ENCODE measurements at regions not wholly inside any gene's neighbourhood (a gene's known extent, or its start where the extent isn't known, plus 50 kb on each side); places are given as distances from the start of the nearest gene placed in this dataset.
"Not testable (repeated sequence)": the region's sequence is repeated elsewhere in the genome, so short reads cannot be mapped to it uniquely, and the experiment has no call there.

DNA sequence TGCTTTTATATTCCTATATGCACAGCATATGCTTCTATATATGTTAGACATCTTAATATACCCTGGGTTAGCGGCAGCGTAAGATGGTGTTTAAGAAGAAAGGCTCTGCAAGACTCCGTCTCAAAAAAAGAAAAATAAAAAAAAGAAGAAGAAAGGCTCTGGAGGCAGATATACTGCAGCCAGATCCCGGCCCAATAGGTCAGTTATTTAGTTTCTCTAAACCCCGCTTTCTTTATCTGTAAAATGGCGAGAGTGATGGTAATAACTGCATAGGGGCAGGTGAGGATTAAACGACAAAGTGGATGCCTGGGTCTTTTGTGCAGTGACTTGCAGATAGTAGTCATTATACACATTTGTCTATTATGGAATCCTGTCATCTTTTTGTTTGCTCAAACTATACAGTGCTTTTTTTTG lies 115.2 kb downstream of the NAA11 start:
- intact Hi-C loops (cut with micrococcal nuclease) = no loop called here
- H3K27me3 Mint-ChIP-seq (ENCODE audit: insufficient read depth) = no peaks in the 10 kb centered on the region
- H3K36me3 Mint-ChIP-seq (ENCODE audit: low read depth) = no peaks in the 10 kb centered on the region
- H3K9me3 Mint-ChIP-seq = no peaks in the 10 kb centered on the region
- H3K27ac Mint-ChIP-seq = no peak overlapping the region
- DNase-seq (ENCODE audit: low spot score) = no peak
- H3K4me1 Mint-ChIP-seq (ENCODE audit: low read depth) = no peaks in the 10 kb centered on the region
- no peak overlapping the region for H3K4me3 Mint-ChIP-seq

DNA sequence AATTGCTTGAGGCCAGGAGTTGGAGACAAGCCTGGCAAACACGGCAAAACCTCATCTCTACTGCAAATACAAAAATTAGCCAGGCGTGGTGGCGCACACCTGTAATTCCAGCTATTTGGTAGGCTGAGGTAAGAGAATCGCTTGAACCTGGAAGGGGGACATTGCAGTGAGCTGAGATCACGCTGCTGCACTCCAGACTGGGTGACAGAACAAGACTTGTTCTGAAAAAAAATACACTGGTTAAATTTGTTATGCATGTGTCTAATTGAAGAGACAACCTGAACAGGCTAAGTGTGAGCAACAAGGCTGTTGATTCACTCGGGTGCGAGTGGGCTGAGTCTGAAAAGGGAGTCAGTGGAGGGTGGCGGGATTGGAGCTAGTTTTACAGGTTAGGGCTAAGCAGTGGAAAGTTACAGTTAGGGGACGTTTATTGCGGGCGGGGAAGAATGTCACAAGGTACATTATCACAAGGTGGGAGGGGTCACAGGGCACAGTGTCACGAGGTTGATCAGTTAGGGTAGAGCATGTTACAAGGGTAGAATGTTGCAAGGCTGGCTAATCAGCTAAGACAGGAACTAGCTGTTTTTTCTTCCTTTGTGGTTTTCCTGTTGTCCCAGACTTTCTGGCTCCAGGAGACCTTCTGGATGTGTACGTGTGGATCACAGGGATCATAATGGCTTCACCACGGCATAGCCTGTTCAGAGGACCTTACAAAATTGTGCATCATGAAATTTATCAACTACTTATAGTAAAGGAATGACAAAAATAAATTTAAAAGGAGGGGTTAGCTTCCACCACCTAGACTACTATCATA lies 115.8 kb downstream of the NAA11 start:
- no peak overlapping the region for H3K27ac Mint-ChIP-seq
- no peaks in the 10 kb centered on the region for H3K36me3 Mint-ChIP-seq (ENCODE audit: low read depth)
- no peaks in the 10 kb centered on the region for H3K27me3 Mint-ChIP-seq (ENCODE audit: insufficient read depth)
- H3K9me3 Mint-ChIP-seq = no peaks in the 10 kb centered on the region
- DNase-seq (ENCODE audit: low spot score) = no peak
- intact Hi-C loops (cut with micrococcal nuclease) = no loop called here
- no peak overlapping the region for H3K4me3 Mint-ChIP-seq
- no peaks in the 10 kb centered on the region for H3K4me1 Mint-ChIP-seq (ENCODE audit: low read depth)

DNA sequence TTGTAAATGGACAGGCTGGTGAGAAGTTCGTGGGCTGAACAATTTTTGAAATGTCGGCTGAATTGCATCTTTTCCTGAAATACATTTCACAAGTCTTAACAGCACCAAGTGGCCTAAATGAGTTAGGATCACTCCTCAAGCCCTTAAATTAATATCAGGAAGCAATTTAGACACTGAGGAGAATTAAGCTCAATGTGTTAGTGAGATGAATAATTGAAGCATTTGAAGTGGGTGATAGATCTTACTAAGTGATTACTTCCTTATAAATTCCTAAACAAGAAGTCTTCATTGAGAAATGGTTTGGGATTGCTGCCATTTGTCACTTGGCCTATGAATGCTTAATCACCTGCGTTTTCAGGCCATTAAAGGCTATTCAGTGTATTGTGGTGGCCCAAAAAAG lies 116.8 kb downstream of the NAA11 start:
- Mint-ChIP-seq H3K9me3 (no peaks in the 10 kb centered on the region), H3K4me1 (ENCODE audit: low read depth) (no peaks in the 10 kb centered on the region), H3K4me3 (no peak overlapping the region), H3K27ac (no peak overlapping the region), H3K36me3 (ENCODE audit: low read depth) (no peaks in the 10 kb centered on the region), H3K27me3 (ENCODE audit: insufficient read depth) (no peaks in the 10 kb centered on the region)
- intact Hi-C loops (cut with micrococcal nuclease) = no loop called here
- no peak for DNase-seq (ENCODE audit: low spot score)

DNA sequence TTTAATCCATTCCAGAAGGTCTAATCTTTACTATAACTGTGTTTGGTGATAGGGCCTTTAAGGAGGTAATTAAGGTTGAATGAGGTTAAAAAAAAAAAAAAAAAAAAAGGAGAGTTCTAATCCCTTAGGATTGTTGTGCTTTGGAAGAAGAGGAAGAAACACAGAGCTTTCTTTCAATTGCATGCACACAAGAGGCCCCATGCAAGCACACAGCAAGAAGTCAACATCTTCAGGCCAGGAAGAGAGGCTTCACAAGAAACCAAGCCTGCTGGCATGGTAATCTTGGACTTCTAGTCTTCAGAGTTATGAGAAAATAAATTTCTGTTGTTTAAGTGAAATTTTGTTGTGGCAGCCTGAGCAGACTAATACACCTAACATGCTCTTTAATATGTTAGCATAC lies 118.6 kb downstream of the NAA11 start:
- Mint-ChIP-seq H3K4me3 (no peak overlapping the region), H3K36me3 (ENCODE audit: low read depth) (no peaks in the 10 kb centered on the region), H3K27me3 (ENCODE audit: insufficient read depth) (no peaks in the 10 kb centered on the region), H3K9me3 (no peaks in the 10 kb centered on the region), H3K4me1 (ENCODE audit: low read depth) (no peaks in the 10 kb centered on the region), H3K27ac (no peak overlapping the region)
- intact Hi-C loops (cut with micrococcal nuclease) = no loop called here
- no peak for DNase-seq (ENCODE audit: low spot score)

DNA sequence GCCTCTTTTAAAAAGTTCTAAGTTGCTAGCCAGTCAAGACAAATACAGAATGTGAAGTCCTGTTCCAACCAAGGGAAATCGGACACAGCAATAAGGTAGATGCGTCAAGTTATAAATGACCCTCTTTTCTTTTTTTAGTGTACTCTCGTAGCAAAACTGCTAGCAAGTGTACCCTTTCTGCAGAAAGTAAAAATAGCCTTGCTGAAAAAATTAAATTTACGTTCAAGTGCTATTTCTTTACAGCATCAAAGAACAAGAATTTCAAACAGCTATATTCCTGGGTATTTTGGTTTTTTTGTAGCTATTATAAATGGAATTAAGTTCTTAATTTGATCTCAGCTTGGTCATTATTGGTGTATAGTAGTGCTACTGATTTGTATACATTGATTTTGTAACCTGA lies 119.2 kb downstream of the NAA11 start:
- Mint-ChIP-seq H3K9me3 (no peaks in the 10 kb centered on the region), H3K4me3 (no peak overlapping the region), H3K4me1 (ENCODE audit: low read depth) (no peaks in the 10 kb centered on the region), H3K27ac (no peak overlapping the region), H3K36me3 (ENCODE audit: low read depth) (no peaks in the 10 kb centered on the region), H3K27me3 (ENCODE audit: insufficient read depth) (no peaks in the 10 kb centered on the region)
- intact Hi-C loops (cut with micrococcal nuclease) = no loop called here
- no peak for DNase-seq (ENCODE audit: low spot score)

DNA sequence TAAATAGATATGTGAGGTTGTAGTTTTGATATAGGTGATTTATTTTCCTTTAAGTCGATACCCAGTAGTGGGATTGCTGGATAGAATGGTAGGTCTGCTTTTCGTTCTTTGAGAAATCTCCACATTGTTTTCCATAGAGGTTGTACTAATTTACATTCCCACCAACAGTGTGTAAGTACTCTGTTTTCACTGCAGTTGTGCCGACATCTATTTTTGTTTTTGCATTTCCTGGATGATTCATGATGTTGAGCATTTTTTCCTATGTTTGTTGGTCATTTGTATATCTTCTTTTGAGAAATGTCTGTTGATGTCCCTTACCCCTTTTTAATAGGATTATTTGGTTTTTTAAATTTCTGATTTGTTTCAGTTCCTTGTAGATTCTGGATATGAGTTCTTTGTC lies 120.7 kb downstream of the NAA11 start:
- no peaks in the 10 kb centered on the region for H3K9me3 Mint-ChIP-seq
- intact Hi-C loops (cut with micrococcal nuclease) = no loop called here

DNA sequence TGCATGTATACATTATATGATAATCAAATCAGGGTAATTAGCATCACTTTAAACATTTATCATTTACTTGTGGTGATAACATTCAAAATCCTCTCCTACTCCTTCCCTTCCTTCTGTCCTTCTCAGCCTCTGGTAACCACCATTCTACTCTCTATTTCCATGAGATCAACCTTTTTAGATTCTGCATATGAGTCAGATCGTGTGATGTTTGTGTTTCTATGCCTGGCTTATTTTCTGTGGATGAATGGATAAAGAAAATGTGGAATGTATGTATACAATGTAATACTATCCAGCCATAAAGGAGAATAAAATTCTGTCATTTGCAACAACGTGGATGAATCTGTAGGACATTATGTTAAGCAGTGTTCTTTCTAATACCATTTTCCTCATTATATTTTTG lies 123.9 kb downstream of the NAA11 start:
- intact Hi-C loops (cut with micrococcal nuclease) = no loop called here
- no peaks in the 10 kb centered on the region for H3K36me3 Mint-ChIP-seq (ENCODE audit: low read depth)
- DNase-seq (ENCODE audit: low spot score) = no peak
- no peaks in the 10 kb centered on the region for H3K9me3 Mint-ChIP-seq
- no peaks in the 10 kb centered on the region for H3K27me3 Mint-ChIP-seq (ENCODE audit: insufficient read depth)
- no peak overlapping the region for H3K4me3 Mint-ChIP-seq
- H3K4me1 Mint-ChIP-seq (ENCODE audit: low read depth) = no peaks in the 10 kb centered on the region
- H3K27ac Mint-ChIP-seq = no peak overlapping the region

More for the DNA sequence above, 120.7 kb downstream of the NAA11 start:
- no peaks in the 10 kb centered on the region for H3K27me3 Mint-ChIP-seq (ENCODE audit: insufficient read depth)
- DNase-seq (ENCODE audit: low spot score) = no peak
- H3K27ac Mint-ChIP-seq = no peak overlapping the region
- no peaks in the 10 kb centered on the region for H3K36me3 Mint-ChIP-seq (ENCODE audit: low read depth)
- H3K4me1 Mint-ChIP-seq (ENCODE audit: low read depth) = no peaks in the 10 kb centered on the region
- no peak overlapping the region for H3K4me3 Mint-ChIP-seq

DNA sequence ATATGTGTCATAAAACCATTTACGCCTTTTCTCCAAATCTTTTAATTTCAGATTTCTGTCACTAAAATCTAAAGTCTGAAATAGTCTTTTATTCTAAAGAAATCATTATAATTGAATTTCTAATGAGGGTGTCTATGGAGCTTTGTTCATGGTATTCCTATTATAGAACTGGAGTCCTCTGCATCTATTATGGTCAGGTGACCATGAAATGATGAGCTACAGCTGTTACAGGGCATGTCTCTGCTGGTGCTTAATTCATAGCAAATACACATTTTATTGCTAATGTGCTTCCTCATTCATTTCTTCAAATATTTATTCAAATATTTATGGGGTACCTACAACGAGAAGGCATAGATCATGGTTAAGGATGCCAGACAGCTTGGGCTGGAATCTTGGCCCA lies 126.1 kb downstream of the NAA11 start:
- intact Hi-C loops (cut with micrococcal nuclease) = no loop called here
- H3K27ac Mint-ChIP-seq = no peak overlapping the region
- H3K27me3 Mint-ChIP-seq (ENCODE audit: insufficient read depth) = no peaks in the 10 kb centered on the region
- no peak for DNase-seq (ENCODE audit: low spot score)
- H3K4me1 Mint-ChIP-seq (ENCODE audit: low read depth) = no peaks in the 10 kb centered on the region
- H3K36me3 Mint-ChIP-seq (ENCODE audit: low read depth) = no peaks in the 10 kb centered on the region
- no peak overlapping the region for H3K4me3 Mint-ChIP-seq
- no peaks in the 10 kb centered on the region for H3K9me3 Mint-ChIP-seq

DNA sequence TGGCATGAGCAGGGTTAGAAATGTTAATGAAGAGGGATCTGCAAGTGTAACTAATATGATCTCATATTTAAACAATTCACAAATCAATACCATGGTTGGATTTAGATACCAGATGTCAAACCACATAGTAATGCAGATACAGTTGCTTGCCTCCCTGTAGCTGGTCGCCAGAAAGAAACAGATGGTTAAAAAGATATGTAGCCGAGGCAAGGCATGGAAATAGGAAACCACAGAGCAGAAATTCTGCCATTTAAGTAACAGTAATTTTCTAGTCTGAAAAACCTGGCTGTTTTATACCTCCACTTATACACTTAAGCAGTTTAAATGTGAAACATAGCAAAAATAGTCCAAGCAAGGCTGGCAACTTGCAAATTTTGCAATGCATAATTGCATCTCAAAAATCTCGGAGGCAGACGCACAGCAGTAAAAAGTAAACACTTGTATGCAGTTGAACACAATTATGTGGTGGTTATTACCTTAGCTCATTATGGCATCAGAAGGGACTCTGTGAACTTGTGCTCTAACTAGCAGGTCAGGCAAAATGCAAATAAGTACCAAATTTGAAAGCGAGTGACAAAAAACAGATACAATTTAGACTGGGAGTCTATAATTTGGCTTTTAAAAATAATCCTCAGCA lies 126.8 kb downstream of the NAA11 start:
- H3K4me3 Mint-ChIP-seq = no peak overlapping the region
- H3K27me3 Mint-ChIP-seq (ENCODE audit: insufficient read depth) = no peaks in the 10 kb centered on the region
- no peaks in the 10 kb centered on the region for H3K36me3 Mint-ChIP-seq (ENCODE audit: low read depth)
- intact Hi-C loops (cut with micrococcal nuclease) = no loop called here
- H3K9me3 Mint-ChIP-seq = no peaks in the 10 kb centered on the region
- H3K27ac Mint-ChIP-seq = no peak overlapping the region
- no peak for DNase-seq (ENCODE audit: low spot score)
- no peaks in the 10 kb centered on the region for H3K4me1 Mint-ChIP-seq (ENCODE audit: low read depth)

DNA sequence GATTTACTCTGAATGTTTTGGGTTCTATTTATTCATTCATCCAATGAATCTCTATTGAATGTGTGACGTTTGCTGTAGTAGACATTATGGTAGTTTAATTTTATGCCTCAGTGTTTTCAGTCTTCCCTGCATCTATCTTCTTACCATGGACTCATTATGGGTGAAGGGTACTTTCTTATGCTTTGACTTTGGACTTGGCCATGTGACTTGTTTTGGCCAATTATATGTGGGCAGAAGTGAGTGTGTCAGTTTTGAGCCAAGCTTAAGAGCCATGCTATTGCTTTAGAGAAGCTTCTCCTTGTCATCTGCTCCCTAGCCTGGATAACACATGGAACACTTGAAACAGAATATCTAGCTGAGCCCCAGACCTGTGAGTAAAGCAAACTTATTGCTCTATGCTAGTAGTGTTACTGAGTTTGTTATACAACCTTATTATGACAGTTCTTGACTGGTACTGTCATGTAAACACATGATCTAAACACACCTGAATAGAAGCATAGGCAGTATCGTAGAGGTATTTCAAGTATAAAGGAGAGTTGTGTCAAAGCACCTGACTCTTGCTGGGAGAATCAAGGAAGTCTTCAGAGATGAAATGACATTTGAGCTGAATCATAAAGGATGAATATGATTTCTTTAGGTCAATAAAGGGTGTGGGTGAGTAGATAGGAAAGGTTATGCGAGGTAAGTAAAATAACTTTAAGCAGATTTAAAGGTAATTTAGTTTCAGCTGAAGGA lies 128.4 kb downstream of the NAA11 start:
- Mint-ChIP-seq H3K9me3 (no peaks in the 10 kb centered on the region), H3K27ac (no peak overlapping the region), H3K4me3 (no peak overlapping the region), H3K36me3 (ENCODE audit: low read depth) (no peaks in the 10 kb centered on the region), H3K27me3 (ENCODE audit: insufficient read depth) (no peaks in the 10 kb centered on the region), H3K4me1 (ENCODE audit: low read depth) (no peaks in the 10 kb centered on the region)
- DNase-seq (ENCODE audit: low spot score) = no peak
- intact Hi-C loops (cut with micrococcal nuclease) = no loop called here

DNA sequence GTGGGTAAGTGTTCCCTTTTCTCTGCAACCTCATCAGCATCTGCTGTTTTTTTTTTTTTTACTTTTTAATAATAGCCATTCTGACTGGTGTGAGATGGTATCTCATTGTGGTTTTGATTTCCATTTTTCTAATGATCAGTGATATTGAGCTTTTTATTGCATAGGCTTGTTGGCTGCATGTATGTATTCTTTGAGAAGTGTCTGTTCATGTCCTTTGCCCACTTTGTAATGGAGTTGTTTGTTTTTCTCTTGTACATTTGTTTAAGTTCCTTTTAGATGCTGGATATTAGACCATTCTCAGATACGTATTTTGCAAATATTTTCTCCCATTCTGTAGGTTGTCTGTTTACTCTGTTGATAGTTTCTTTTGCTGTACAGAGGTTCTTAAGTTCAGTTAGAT lies 134.6 kb downstream of the NAA11 start:
- H3K4me1 Mint-ChIP-seq (ENCODE audit: low read depth); H3K27me3 Mint-ChIP-seq (ENCODE audit: insufficient read depth); H3K36me3 Mint-ChIP-seq (ENCODE audit: low read depth); DNase-seq (ENCODE audit: low spot score); intact Hi-C loops (cut with micrococcal nuclease); H3K4me3 Mint-ChIP-seq; H3K27ac Mint-ChIP-seq; H3K9me3 Mint-ChIP-seq: not testable (repeated sequence)

DNA sequence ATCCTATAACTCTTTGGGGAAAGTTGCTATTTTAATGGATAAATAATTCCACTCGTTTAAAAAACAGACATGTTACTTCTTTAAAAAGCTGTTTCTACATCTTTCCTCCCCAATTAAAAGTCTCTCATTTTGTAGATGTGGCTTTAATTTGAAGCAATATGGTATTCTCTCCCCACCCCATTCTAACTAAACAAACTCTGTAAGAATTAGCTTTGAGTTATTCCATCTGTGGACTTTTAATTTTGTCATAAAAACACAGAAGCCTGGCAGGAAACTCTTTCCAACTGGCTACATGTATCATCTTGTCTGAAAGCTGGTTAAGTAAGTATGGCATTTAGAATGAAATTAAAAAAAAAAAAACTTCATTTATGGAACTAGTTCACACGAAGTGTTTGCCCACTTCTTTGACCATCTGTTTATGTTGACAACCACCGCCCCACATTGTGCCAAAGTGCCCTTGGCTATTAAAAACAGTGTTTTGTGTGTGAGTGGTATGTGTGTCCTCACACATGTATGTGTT lies 140.3 kb downstream of the NAA11 start:
- Mint-ChIP-seq H3K4me3 (no peak overlapping the region), H3K27ac (no peak overlapping the region), H3K27me3 (ENCODE audit: insufficient read depth) (no peaks in the 10 kb centered on the region), H3K9me3 (no peaks in the 10 kb centered on the region), H3K4me1 (ENCODE audit: low read depth) (no peaks in the 10 kb centered on the region), H3K36me3 (ENCODE audit: low read depth) (no peaks in the 10 kb centered on the region)
- DNase-seq (ENCODE audit: low spot score) = no peak
- intact Hi-C loops (cut with micrococcal nuclease) = no loop called here

DNA sequence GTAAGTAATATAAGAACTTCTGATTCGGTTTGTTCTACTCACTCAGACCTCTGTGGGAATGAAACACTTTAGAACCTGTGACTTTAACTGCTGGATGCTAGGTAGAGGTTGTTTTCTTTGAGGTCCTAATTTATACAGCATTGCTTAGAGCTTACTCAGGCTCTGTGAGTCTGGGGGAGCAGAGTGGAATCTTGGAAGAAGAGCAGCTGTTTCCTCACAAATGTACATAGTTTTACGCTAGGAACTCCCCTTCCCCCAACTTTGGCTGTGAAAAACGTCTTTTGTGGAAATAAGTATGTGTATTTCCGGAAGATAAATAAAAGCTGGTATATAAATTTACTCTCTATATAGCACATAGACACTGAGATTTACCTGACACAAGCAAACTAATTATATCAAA lies 141.4 kb downstream of the NAA11 start:
- H3K27ac Mint-ChIP-seq = no peak overlapping the region
- H3K9me3 Mint-ChIP-seq = no peaks in the 10 kb centered on the region
- no peak for DNase-seq (ENCODE audit: low spot score)
- no peaks in the 10 kb centered on the region for H3K27me3 Mint-ChIP-seq (ENCODE audit: insufficient read depth)
- no peaks in the 10 kb centered on the region for H3K36me3 Mint-ChIP-seq (ENCODE audit: low read depth)
- intact Hi-C loops (cut with micrococcal nuclease) = no loop called here
- H3K4me1 Mint-ChIP-seq (ENCODE audit: low read depth) = no peaks in the 10 kb centered on the region
- H3K4me3 Mint-ChIP-seq = no peak overlapping the region
